DND-41 (cell line): ENCODE measurements at regions not wholly inside any gene's neighbourhood (a gene's known extent, or its start where the extent isn't known, plus 50 kb on each side); places are given as distances from the start of the nearest gene placed in this dataset.

ENCODE experiments used
- ATAC-seq: fragments of 200-7000 bp; cut with Tn5 transposase; 3 replicates; pipeline ENCODE4 v1.9.1; 2021; ENCODE audit warnings: low read depth; ENCODE audit not compliant: insufficient read depth
- DNase-seq: peaks from one replicate; pipeline ENCODE4 v3.0.0-alpha.2; 2020
- H2AFZ ChIP-seq: 2 replicates; pipeline ENCODE4 v1.6.0; 2012; ENCODE audit warnings: low read depth, low read length
- H3K27ac ChIP-seq: 2 replicates; pipeline ENCODE4 v1.5.1; 2012; ENCODE audit warnings: low read length, inconsistent platforms
- H3K27me3 ChIP-seq: fragments of 200-600 bp; sonication (generic); 2 replicates; pipeline ENCODE4 v1.6.0; 2012; ENCODE audit warnings: low read length, mild to moderate bottlenecking, inconsistent platforms; ENCODE audit not compliant: insufficient read depth, poor library complexity
- H3K36me3 ChIP-seq: 2 replicates; pipeline ENCODE4 v1.5.1; 2012; ENCODE audit warnings: low read length, inconsistent platforms; ENCODE audit not compliant: insufficient read depth
- H3K4me1 ChIP-seq: 2 replicates; pipeline ENCODE4 v1.5.1; 2012; ENCODE audit warnings: mild to moderate bottlenecking, low read length; ENCODE audit not compliant: insufficient read depth
- H3K4me2 ChIP-seq: 2 replicates; pipeline ENCODE4 v1.6.0; 2012; ENCODE audit warnings: mild to moderate bottlenecking, moderate library complexity, low read length, inconsistent platforms; ENCODE audit not compliant: insufficient read depth
- H3K4me3 ChIP-seq, 2 experiments: fragments of 200-600 bp in 1 of 2; shearing (Covaris generic) in 1 of 2; 2 replicates each; pipeline ENCODE4 v1.5.1; 2012 to 2016; ENCODE audit warnings: inconsistent platforms in 2 of 2, low read length in 2 of 2, mild to moderate bottlenecking in 2 of 2, low read depth in 1 of 2, moderate library complexity in 1 of 2
- H3K79me2 ChIP-seq: 2 replicates; pipeline ENCODE4 v1.6.0; 2012; ENCODE audit warnings: low read length, inconsistent platforms; ENCODE audit not compliant: insufficient read depth
- H3K9ac ChIP-seq: 2 replicates; pipeline ENCODE4 v1.6.0; 2012; ENCODE audit warnings: low read depth, mild to moderate bottlenecking, inconsistent platforms, low read length, moderate library complexity
- H3K9me3 ChIP-seq: 2 replicates; pipeline ENCODE4 v1.5.1; 2012; ENCODE audit warnings: low read length, moderate library complexity, mild to moderate bottlenecking, inconsistent platforms; ENCODE audit not compliant: insufficient read depth, severe bottlenecking
- H4K20me1 ChIP-seq: 2 replicates; pipeline ENCODE4 v1.6.0; 2012; ENCODE audit warnings: low read length; ENCODE audit not compliant: insufficient read depth
- EZH2 ChIP-seq: IDR thresholded peaks from 3 replicates; pipeline ENCODE4 v1.6.1; 2012; ENCODE audit warnings: borderline replicate concordance, low read depth, mild to moderate bottlenecking, moderate library complexity, low read length, inconsistent platforms; ENCODE audit not compliant: severe bottlenecking
- TF ChIP-seq, protein P1 (sequence below): IDR thresholded peaks from 2 replicates; pipeline ENCODE4 v1.5.1; 2012; ENCODE audit warnings: borderline replicate concordance, low read length, moderate library complexity, mild to moderate bottlenecking; ENCODE audit not compliant: poor library complexity, severe bottlenecking; ENCODE audit errors: extremely low read depth

DNA sequence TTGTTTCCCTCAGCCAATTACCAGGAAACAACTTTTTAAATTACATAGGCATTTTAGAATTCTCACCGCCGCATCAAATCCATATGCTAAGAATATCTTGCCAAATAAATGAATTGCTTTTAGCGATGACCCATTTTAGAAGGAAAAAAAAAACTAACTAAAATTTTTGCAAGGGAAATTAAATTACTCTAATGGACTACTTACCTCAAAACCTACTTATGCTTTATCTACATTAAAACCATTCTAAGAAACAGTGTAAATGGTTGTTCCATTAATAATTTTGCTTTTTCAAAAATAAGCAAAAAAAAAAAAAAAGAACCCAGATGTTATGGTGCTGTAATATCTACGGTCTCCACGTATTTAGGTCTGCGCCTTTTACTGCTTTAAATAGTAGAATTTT is 73.5 kb upstream of the CCDC150 start:
- Histone ChIP-seq H3K27me3 (no peaks in the 10 kb centered on the region), H2AFZ (no peak overlapping the region), H3K79me2 (no peaks in the 10 kb centered on the region), H4K20me1 (no peaks in the 10 kb centered on the region), H3K36me3 (no peaks in the 10 kb centered on the region), H3K27ac (no peak overlapping the region), H3K4me3 (no peak overlapping the region), H3K4me1 (peaks cover 5% of the 10 kb centered on the region; the same call in 1 of the 2 replicates), H3K9ac (no peak overlapping the region), H3K9me3 (peaks cover 7% of the 10 kb centered on the region), H3K4me2 (no peak overlapping the region)
- TF ChIP-seq, protein P1, sequence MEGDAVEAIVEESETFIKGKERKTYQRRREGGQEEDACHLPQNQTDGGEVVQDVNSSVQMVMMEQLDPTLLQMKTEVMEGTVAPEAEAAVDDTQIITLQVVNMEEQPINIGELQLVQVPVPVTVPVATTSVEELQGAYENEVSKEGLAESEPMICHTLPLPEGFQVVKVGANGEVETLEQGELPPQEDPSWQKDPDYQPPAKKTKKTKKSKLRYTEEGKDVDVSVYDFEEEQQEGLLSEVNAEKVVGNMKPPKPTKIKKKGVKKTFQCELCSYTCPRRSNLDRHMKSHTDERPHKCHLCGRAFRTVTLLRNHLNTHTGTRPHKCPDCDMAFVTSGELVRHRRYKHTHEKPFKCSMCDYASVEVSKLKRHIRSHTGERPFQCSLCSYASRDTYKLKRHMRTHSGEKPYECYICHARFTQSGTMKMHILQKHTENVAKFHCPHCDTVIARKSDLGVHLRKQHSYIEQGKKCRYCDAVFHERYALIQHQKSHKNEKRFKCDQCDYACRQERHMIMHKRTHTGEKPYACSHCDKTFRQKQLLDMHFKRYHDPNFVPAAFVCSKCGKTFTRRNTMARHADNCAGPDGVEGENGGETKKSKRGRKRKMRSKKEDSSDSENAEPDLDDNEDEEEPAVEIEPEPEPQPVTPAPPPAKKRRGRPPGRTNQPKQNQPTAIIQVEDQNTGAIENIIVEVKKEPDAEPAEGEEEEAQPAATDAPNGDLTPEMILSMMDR = no peak
- TF ChIP-seq EZH2 = no peak
- DNase-seq (no peak), ATAC-seq (no peak)

DNA sequence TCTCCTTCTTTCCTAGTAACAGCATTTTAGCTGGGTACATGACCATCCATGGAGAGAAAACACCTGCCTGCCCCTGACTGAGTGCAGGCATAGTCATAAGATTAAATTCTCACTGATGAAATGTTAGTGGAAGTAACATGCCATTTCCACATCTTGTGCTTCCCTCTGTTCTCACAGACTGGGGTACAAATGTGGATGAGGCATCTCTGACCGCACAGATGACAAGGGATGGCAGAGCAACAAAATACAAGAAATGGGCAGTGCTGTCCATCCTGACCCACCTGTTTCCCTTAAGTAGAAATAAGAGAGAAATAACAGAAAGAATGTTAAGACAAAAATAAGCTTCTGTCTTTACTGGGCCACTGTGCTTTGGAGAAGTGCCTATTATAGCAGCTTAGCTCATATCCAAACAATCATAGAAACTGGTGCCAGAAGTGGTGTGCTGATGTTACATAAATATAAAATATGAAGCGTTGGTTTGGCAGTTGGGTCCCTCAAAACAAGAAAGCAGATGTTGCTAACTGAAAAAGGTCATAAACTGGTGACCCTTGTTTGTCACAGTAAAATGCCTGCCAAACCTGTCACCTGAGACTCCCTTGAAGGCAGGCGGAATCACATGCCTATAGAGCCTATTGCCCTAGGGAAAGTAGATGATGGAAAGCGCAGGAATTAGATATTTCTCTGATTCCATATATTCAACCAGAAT is 72.4 kb upstream of the CCDC150 start:
- no peaks in the 10 kb centered on the region for H3K36me3 ChIP-seq
- H3K4me3 ChIP-seq = no peak overlapping the region
- no peaks in the 10 kb centered on the region for H3K27me3 ChIP-seq
- H3K9ac ChIP-seq = no peak overlapping the region
- H2AFZ ChIP-seq = no peak overlapping the region
- H3K4me2 ChIP-seq = no peak overlapping the region
- no peaks in the 10 kb centered on the region for H3K79me2 ChIP-seq
- H3K27ac ChIP-seq = no peak overlapping the region
- peaks cover 5% of the 10 kb centered on the region; the same call in 1 of the 2 replicates for H3K4me1 ChIP-seq
- H4K20me1 ChIP-seq = no peaks in the 10 kb centered on the region
- no peaks in the 10 kb centered on the region for H3K9me3 ChIP-seq
- TF ChIP-seq, protein P1 = no peak
- no peak for TF ChIP-seq EZH2
- no peak for ATAC-seq
- no peak for DNase-seq

DNA sequence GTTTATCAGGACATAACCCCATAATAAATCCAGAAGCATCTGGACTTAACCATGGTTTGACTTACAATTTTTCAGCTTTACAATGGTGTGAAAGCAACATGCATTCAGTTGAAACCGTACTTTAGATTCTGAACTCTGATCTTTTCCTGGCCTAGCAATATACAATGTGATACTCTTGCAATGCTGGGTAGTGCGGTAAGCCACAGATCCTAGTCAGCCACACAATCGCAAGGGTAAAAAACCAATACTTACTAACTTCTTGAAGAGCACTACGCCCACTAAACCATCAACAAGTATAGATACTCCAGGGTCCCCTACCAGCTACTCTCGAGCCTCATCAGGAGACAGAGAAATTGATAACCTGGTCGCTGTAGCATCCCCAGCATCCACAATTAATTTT is 71.0 kb upstream of the CCDC150 start:
- no peak for DNase-seq
- no peak overlapping the region for H3K4me2 ChIP-seq
- H3K27ac ChIP-seq = no peak overlapping the region
- no peak for ATAC-seq
- H3K9me3 ChIP-seq = no peaks in the 10 kb centered on the region
- no peaks in the 10 kb centered on the region for H3K36me3 ChIP-seq
- no peaks in the 10 kb centered on the region for H3K27me3 ChIP-seq
- no peaks in the 10 kb centered on the region for H3K79me2 ChIP-seq
- H3K4me1 ChIP-seq = peaks cover 5% of the 10 kb centered on the region; the same call in 1 of the 2 replicates
- H3K9ac ChIP-seq = no peak overlapping the region
- TF ChIP-seq, protein P1 = no peak
- no peak for TF ChIP-seq EZH2
- no peak overlapping the region for H2AFZ ChIP-seq
- no peaks in the 10 kb centered on the region for H4K20me1 ChIP-seq
- no peak overlapping the region for H3K4me3 ChIP-seq
